ENCODE measurements at regions not wholly inside any gene's neighbourhood (a gene's known extent, or its start where the extent isn't known, plus 50 kb on each side); places are given as distances from the start of the nearest gene placed in this dataset.

GRCh38 chr15:36332896-36333295 lies 246.5 kb upstream of the CDIN1 start:
- TF ChIP-seq REST (IDR thresholded peaks at IDR 0.05; ENCODE audit: borderline replicate concordance): no peak
- TF ChIP-seq REST (CRISPR knock-in tag; IDR thresholded peaks at IDR 0.05; ENCODE audit: low read depth): no peak
- no peak for TF ChIP-seq USF1 (CRISPR knock-in tag; IDR thresholded peaks at IDR 0.05)
- no peak for TF ChIP-seq TCFL5 (CRISPR knock-in tag; conservative IDR thresholded peaks at IDR 0.05)
- no peak for TF ChIP-seq RBBP5 (IDR thresholded peaks at IDR 0.05; ENCODE audit: borderline replicate concordance, insufficient read depth, low read length, poor library complexity, severe bottlenecking)
- TF ChIP-seq HDAC6 (IDR thresholded peaks at IDR 0.05; ENCODE audit: low read depth, low read length): no peak
- TF ChIP-seq STAG1 (CRISPR knock-in tag; IDR thresholded peaks at IDR 0.05; ENCODE audit: borderline replicate concordance): no peak
- no peak for TF ChIP-seq AFF4 (CRISPR knock-in tag; IDR thresholded peaks at IDR 0.05)
